ENCODE measurements at regions not wholly inside any gene's neighbourhood (a gene's known extent, or its start where the extent isn't known, plus 50 kb on each side); places are given as distances from the start of the nearest gene placed in this dataset.
"Not testable (repeated sequence)": the region's sequence is repeated elsewhere in the genome, so short reads cannot be mapped to it uniquely, and the experiment has no call there.

GRCh38 chr20:52035498-52035897, 156.1 kb downstream of the ZFP64 start:
- TF ChIP-seq POLR2A (IDR thresholded peaks at IDR 0.05) (no peak), CTCF (IDR thresholded peaks at IDR 0.05) (no peak)
- WGBS, 2 donors, result 66 to 69% methylated on average over 6 of the region's 6 CpGs
- peaks cover 4% of the 10 kb centered on the region for H3K4me1 ChIP-seq
- H3K36me3 ChIP-seq (replicated peaks in 1 of 2; ENCODE audit: insufficient read depth in 1 of 2, low read depth in 2 of 2), result no peaks in the 10 kb centered on the region
- no peaks in the 10 kb centered on the region for H3K9me3 ChIP-seq
- intact Hi-C loops (cut with DNase I), result no loop called here
- H3K4me3 ChIP-seq, result no peak overlapping the region
- no peak for ATAC-seq
- no peak for DNase-seq
- no peaks in the 10 kb centered on the region for H3K27me3 ChIP-seq
- H3K27ac ChIP-seq, result no peak overlapping the region

GRCh38 chr20:52034581-52034980, 157.0 kb downstream of the ZFP64 start:
- intact Hi-C loops (cut with DNase I), result no loop called here
- no peak for TF ChIP-seq CTCF (IDR thresholded peaks at IDR 0.05)
- TF ChIP-seq POLR2A (IDR thresholded peaks at IDR 0.05), result no peak

GRCh38 chr20:52033313-52033712, 158.3 kb downstream of the ZFP64 start:
- Histone ChIP-seq H3K27me3 (no peaks in the 10 kb centered on the region), H3K4me3 (no peak overlapping the region), H3K27ac (no peak overlapping the region), H3K36me3 (replicated peaks in 1 of 2; ENCODE audit: insufficient read depth in 1 of 2, low read depth in 2 of 2) (no peaks in the 10 kb centered on the region), H3K4me1 (peaks cover 4% of the 10 kb centered on the region), H3K9me3 (no peaks in the 10 kb centered on the region)
- WGBS, 2 donors, result 88 to 90% methylated on average over 5 of the region's 5 CpGs
- intact Hi-C loops (cut with DNase I), result no loop called here
- TF ChIP-seq POLR2A (IDR thresholded peaks at IDR 0.05), result no peak
- TF ChIP-seq CTCF (IDR thresholded peaks at IDR 0.05), result no peak
- no peak for DNase-seq
- no peak for ATAC-seq

More at GRCh38 chr20:52034581-52034980, 157.0 kb downstream of the ZFP64 start:
- DNase-seq (no peak), ATAC-seq (no peak)
- Histone ChIP-seq H3K27ac (no peak overlapping the region), H3K27me3 (no peaks in the 10 kb centered on the region), H3K4me3 (no peak overlapping the region), H3K4me1 (peaks cover 4% of the 10 kb centered on the region), H3K9me3 (no peaks in the 10 kb centered on the region), H3K36me3 (replicated peaks in 1 of 2; ENCODE audit: insufficient read depth in 1 of 2, low read depth in 2 of 2) (no peaks in the 10 kb centered on the region)
- 89 to 97% methylated on average over 9 of the region's 9 CpGs for WGBS, 2 donors

GRCh38 chr20:52032304-52032683, 159.3 kb downstream of the ZFP64 start:
- ATAC-seq; intact Hi-C loops (cut with DNase I); H3K4me3 ChIP-seq; H3K27me3 ChIP-seq; H3K4me1 ChIP-seq; H3K9me3 ChIP-seq; H3K36me3 ChIP-seq (replicated peaks in 1 of 2; ENCODE audit: insufficient read depth in 1 of 2, low read depth in 2 of 2); H3K27ac ChIP-seq; DNase-seq: not testable (repeated sequence)
- 93 to 95% methylated on average over 7 of the region's 7 CpGs for WGBS, 2 donors

GRCh38 chr20:52031563-52032303, 159.8 kb downstream of the ZFP64 start:
- H3K4me1 ChIP-seq, result peaks cover 4% of the 10 kb centered on the region
- intact Hi-C loops (cut with DNase I), result no loop called here
- peak overlapping the region in 3 of 4 donors; percentile 4 to 53 (median 27) for H3K27ac ChIP-seq
- TF ChIP-seq POLR2A (IDR thresholded peaks at IDR 0.05), result no peak
- TF ChIP-seq CTCF (IDR thresholded peaks at IDR 0.05), result no peak
- no peaks in the 10 kb centered on the region for H3K27me3 ChIP-seq
- DNase-seq, result no peak
- H3K9me3 ChIP-seq, result no peaks in the 10 kb centered on the region
- 41 to 50% methylated on average over 14 of the region's 14 CpGs for WGBS, 2 donors
- no peak for ATAC-seq
- no peak overlapping the region for H3K4me3 ChIP-seq
- H3K36me3 ChIP-seq (replicated peaks in 1 of 2; ENCODE audit: insufficient read depth in 1 of 2, low read depth in 2 of 2), result no peaks in the 10 kb centered on the region

All from body of pancreas (tissue), 4 donors.